SK-N-MC (cell line): ENCODE measurements at regions not wholly inside any gene's neighbourhood (a gene's known extent, or its start where the extent isn't known, plus 50 kb on each side); places are given as distances from the start of the nearest gene placed in this dataset.

ENCODE experiments used
- EZH2 ChIP-seq: fragments of 200-600 bp; sonication (generic); IDR thresholded peaks from one replicate; pipeline ENCODE4 v1.6.1; 2017; ENCODE audit warnings: antibody characterized with exemption
- POLR2AphosphoS5 ChIP-seq: IDR thresholded peaks from 2 replicates; pipeline ENCODE4 v1.6.1; 2012; ENCODE audit warnings: mild to moderate bottlenecking, low read depth, low read length, borderline replicate concordance

DNA sequence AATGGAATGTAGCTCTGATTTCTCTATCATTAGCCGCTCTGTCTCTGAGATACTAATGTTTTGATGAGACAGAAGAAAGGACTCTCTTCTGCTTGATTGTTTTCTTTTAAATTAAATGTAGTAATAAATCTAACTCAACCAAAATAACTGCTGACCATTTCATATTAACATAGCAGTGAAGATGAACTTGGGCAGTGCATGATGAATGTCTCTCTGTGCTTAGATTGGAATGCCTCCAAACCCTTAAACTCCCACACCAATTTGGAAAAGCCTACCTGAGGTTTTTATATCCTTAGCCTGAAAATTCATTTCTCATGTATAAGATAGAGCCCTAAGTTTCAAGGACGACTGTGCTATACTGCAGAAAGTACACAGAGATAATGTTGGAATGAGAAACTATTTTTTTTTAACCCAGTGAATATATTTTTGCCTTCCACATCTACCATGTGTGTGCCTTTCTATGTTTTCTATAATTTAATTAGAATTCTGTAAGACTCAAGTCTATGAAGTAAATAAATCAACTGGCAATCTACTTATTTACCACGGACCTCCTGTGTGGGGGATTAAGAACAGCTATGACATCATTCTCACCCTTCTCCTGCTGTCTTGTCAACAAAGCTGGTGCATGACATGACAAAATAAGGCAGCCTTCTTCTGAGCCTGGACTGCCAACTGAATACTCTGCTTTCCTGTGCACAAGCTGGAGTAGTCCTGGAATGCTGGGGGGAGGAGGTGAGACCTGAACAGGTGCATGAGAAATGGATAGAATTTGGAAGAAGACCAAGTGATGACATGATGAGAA lies 155.5 kb downstream of the FGF9 start:
- TF ChIP-seq EZH2: no peak
- TF ChIP-seq POLR2AphosphoS5: no peak
